GM23338 (cell line): ENCODE measurements at regions not wholly inside any gene's neighbourhood (a gene's known extent, or its start where the extent isn't known, plus 50 kb on each side); places are given as distances from the start of the nearest gene placed in this dataset.
A peak's percentile ranks its signal among the peaks of the same experiment; 100 is the strongest.

Experiments
- EZH2 ChIP-seq: fragments of 200-600 bp; sonication (generic); IDR thresholded peaks from one replicate; pipeline ENCODE4 v1.8.0; 2017; ENCODE audit warnings: antibody characterized with exemption, mild to moderate bottlenecking, low read depth; ENCODE audit not compliant: unreplicated experiment
- EZH2phosphoT487 ChIP-seq: fragments of 200-600 bp; sonication (generic); IDR thresholded peaks from one replicate; pipeline ENCODE4 v1.8.1; 2018; ENCODE audit warnings: antibody characterized with exemption; ENCODE audit not compliant: unreplicated experiment
- POLR2AphosphoS5 ChIP-seq: IDR thresholded peaks from 2 replicates; pipeline ENCODE4 v1.6.1; 2016; ENCODE audit warnings: antibody characterized with exemption, low read depth
- ZNF114 ChIP-seq: fragments of 250-450 bp; sonication (Bioruptor Pico); IDR thresholded peaks from 2 replicates; pipeline ENCODE4 v1.5.0; 2020; ENCODE audit warnings: mild to moderate bottlenecking, moderate library complexity
- TF ChIP-seq, protein P1 (sequence below), 2 experiments: fragments of 200-600 bp in 1 of 2; sonication (generic) in 1 of 2; conservative IDR thresholded peaks; 2 replicates each; pipeline versions ENCODE4 v1.5.1 to v1.6.1; 2016 to 2017; ENCODE audit warnings: antibody characterized with exemption in 2 of 2, low read depth in 2 of 2, mild to moderate bottlenecking in 2 of 2, moderate library complexity in 1 of 2

DNA sequence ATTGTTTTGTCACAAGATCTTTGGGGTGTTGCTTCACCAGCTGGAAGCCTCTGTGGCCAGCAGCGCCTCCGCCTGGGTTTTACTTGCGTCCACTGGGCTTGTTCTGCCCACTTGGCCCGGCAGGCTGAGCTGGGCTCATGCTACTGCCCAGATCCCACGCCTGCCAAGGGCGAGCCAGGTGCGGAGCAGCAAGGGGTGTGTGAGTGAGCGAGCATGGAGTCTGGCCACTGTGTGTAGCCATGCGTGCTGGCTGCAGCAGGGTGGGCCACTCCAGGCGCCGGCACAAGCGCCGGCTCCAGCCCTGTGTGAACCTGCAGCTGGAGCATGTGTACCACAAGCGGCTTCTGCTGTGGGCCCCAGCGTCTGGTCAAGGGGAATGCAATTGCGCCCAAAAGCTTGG is 416.5 kb upstream of the RGMA start:
- TF ChIP-seq POLR2AphosphoS5 (no peak), EZH2 (no peak), ZNF114 (CRISPR knock-in tag) (no peak), EZH2phosphoT487 (no peak)
- TF ChIP-seq, protein P1, sequence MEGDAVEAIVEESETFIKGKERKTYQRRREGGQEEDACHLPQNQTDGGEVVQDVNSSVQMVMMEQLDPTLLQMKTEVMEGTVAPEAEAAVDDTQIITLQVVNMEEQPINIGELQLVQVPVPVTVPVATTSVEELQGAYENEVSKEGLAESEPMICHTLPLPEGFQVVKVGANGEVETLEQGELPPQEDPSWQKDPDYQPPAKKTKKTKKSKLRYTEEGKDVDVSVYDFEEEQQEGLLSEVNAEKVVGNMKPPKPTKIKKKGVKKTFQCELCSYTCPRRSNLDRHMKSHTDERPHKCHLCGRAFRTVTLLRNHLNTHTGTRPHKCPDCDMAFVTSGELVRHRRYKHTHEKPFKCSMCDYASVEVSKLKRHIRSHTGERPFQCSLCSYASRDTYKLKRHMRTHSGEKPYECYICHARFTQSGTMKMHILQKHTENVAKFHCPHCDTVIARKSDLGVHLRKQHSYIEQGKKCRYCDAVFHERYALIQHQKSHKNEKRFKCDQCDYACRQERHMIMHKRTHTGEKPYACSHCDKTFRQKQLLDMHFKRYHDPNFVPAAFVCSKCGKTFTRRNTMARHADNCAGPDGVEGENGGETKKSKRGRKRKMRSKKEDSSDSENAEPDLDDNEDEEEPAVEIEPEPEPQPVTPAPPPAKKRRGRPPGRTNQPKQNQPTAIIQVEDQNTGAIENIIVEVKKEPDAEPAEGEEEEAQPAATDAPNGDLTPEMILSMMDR (conservative IDR thresholded peaks at IDR 0.05; ENCODE audit: low read depth in 2 of 2): peak in 1 of 2 experiments; percentile 24; a peak in 2 of 4 replicates
